Mammary epithelial cell (primary cell): ENCODE measurements at regions not wholly inside any gene's neighbourhood (a gene's known extent, or its start where the extent isn't known, plus 50 kb on each side); places are given as distances from the start of the nearest gene placed in this dataset.

Source experiments
- CTCF ChIP-seq, 2 donors: IDR thresholded peaks in 1 of 2; conservative IDR thresholded peaks in 1 of 2; 2 replicates each; pipeline ENCODE4 v1.5.1; 2011 to 2012; ENCODE audit warnings: inconsistent platforms in 2 of 2, low read length in 2 of 2, mild to moderate bottlenecking in 2 of 2, control low read depth in 1 of 2, low read depth in 1 of 2; ENCODE audit not compliant: insufficient read depth in 1 of 2; ENCODE audit errors: extremely low read depth in 1 of 2
- EZH2 ChIP-seq: IDR thresholded peaks from 2 replicates; pipeline ENCODE4 v1.6.1; 2012; ENCODE audit warnings: low read length, inconsistent platforms, borderline replicate concordance

- TF ChIP-seq CTCF (conservative IDR thresholded peaks at IDR 0.05 in 1 of 2, IDR thresholded peaks at IDR 0.05 in 1 of 2; ENCODE audit: extremely low read depth in 1 of 2, insufficient read depth in 1 of 2, low read depth in 1 of 2, low read length in 2 of 2), result no peak
- no peak for TF ChIP-seq EZH2
Measured at GRCh38 chr5:152549709-152550108, 144.6 kb upstream of the NMUR2 start.
